SK-N-SH (cell line): ENCODE measurements at regions not wholly inside any gene's neighbourhood (a gene's known extent, or its start where the extent isn't known, plus 50 kb on each side); places are given as distances from the start of the nearest gene placed in this dataset.

ENCODE experiments used
- CTCF ChIA-PET: fragments of 300-600, 350-600 bp; formaldehyde crosslinking; extraction: SDS; loops from one replicate; lab custom pipeline; 2021; lab: Yijun Ruan, JAX
- POLR2A ChIA-PET: fragments of 350-600 bp; sonication (Branson Sonifier 250); formaldehyde crosslinking; extraction: SDS; loops from one replicate; lab custom pipeline; 2020; ENCODE audit warnings: antibody characterized with exemption, inconsistent platforms; lab: Yijun Ruan, JAX
- DNase-seq: peaks from one replicate; pipeline ENCODE4 v3.0.0; 2012
- H2AFZ ChIP-seq: fragments of 200-600 bp; sonication (generic); 2 replicates; pipeline ENCODE4 v1.8.1; 2016; ENCODE audit warnings: antibody characterized with exemption, mild to moderate bottlenecking, low read depth
- H3F3A ChIP-seq: fragments of 200-600 bp; sonication (generic); replicated peaks from 2 replicates; pipeline ENCODE3; 2016; ENCODE audit warnings: antibody characterized with exemption, mild to moderate bottlenecking; ENCODE audit not compliant: insufficient read depth
- H3K27ac ChIP-seq, 2 experiments: fragments of 200-500 bp in 1 of 2; fragments of 200-600 bp in 1 of 2; sonication (Bioruptor generic) in 1 of 2; sonication (generic), shearing (Covaris generic) in 1 of 2; 2 replicates each; pipeline versions ENCODE4 v1.5.1 to v1.6.1; 2014 to 2016; ENCODE audit warnings: low read depth in 2 of 2, inconsistent platforms in 1 of 2, low read length in 1 of 2, mild to moderate bottlenecking in 1 of 2, mixed read lengths in 1 of 2
- H3K27me3 ChIP-seq: fragments of 200-600 bp; sonication (generic), shearing (Covaris generic); 2 replicates; pipeline ENCODE4 v1.6.1; 2016; ENCODE audit warnings: mixed run types; ENCODE audit not compliant: insufficient read depth
- H3K36me3 ChIP-seq, 2 experiments: fragments of 200-500 bp in 1 of 2; fragments of 200-600 bp in 1 of 2; sonication (Bioruptor generic) in 1 of 2; sonication (generic) in 1 of 2; replicated peaks in 1 of 2; 2 replicates each; pipeline versions ENCODE3 to v1.5.1; 2014 to 2016; ENCODE audit warnings: low read length in 1 of 2, mild to moderate bottlenecking in 1 of 2; ENCODE audit not compliant: insufficient read depth in 2 of 2, control insufficient read depth in 1 of 2
- H3K4me1 ChIP-seq, 2 experiments: fragments of 200-500 bp in 1 of 2; fragments of 200-600 bp in 1 of 2; sonication (Bioruptor generic) in 1 of 2; sonication (generic), shearing (Covaris generic) in 1 of 2; 2 replicates each; pipeline versions ENCODE4 v1.5.1 to v1.6.1; 2014 to 2016; ENCODE audit warnings: low read depth in 1 of 2, low read length in 1 of 2, mixed run types in 1 of 2; ENCODE audit not compliant: insufficient read depth in 2 of 2, control insufficient read depth in 1 of 2
- H3K4me2 ChIP-seq: fragments of 200-600 bp; sonication (generic), shearing (Covaris generic); 2 replicates; pipeline ENCODE4 v1.6.1; 2017; ENCODE audit warnings: mixed run types
- H3K4me3 ChIP-seq, 2 experiments: fragments of 200-500 bp in 1 of 2; fragments of 200-600 bp in 1 of 2; sonication (Bioruptor generic) in 1 of 2; sonication (generic), shearing (Covaris generic) in 1 of 2; 2 replicates each; pipeline versions ENCODE4 v1.5.1 to v1.8.1; 2014 to 2016; ENCODE audit warnings: low read depth in 2 of 2, inconsistent platforms in 1 of 2, low read length in 1 of 2, mild to moderate bottlenecking in 1 of 2, mixed read lengths in 1 of 2, moderate library complexity in 1 of 2
- H3K79me2 ChIP-seq: fragments of 200-600 bp; sonication (generic); 2 replicates; pipeline ENCODE4 v1.8.1; 2017; ENCODE audit warnings: mild to moderate bottlenecking; ENCODE audit not compliant: insufficient read depth
- H3K9ac ChIP-seq: fragments of 200-600 bp; sonication (generic); 2 replicates; pipeline ENCODE4 v1.6.1; 2017; ENCODE audit warnings: mixed run types
- H3K9me2 ChIP-seq: fragments of 200-600 bp; sonication (generic); 2 replicates; pipeline ENCODE4 v1.6.1; 2017; ENCODE audit warnings: mixed run types
- H3K9me3 ChIP-seq: fragments of 200-600 bp; sonication (generic); 2 replicates; pipeline ENCODE4 v1.6.1; 2017; ENCODE audit warnings: mixed run types, mild to moderate bottlenecking, moderate library complexity
- H4K20me1 ChIP-seq: fragments of 200-600 bp; sonication (generic); 2 replicates; pipeline ENCODE4 v1.6.1; 2017; ENCODE audit warnings: mild to moderate bottlenecking, mixed run types; ENCODE audit not compliant: insufficient read depth
- CTCF ChIP-seq: fragments of 200-600 bp; sonication (generic); IDR thresholded peaks from 2 replicates; pipeline ENCODE4 v1.6.1; 2017; ENCODE audit warnings: antibody characterized with exemption, mild to moderate bottlenecking, moderate library complexity
- ELF1 ChIP-seq: IDR thresholded peaks from 2 replicates; pipeline ENCODE4 v1.4.0; 2012
- EP300 ChIP-seq, 2 experiments: IDR thresholded peaks; 2 replicates each; pipeline versions ENCODE4 v1.4.0 to v1.6.1; 2012; ENCODE audit warnings: borderline replicate concordance in 1 of 2, low read depth in 1 of 2, low read length in 1 of 2
- EZH2phosphoT487 ChIP-seq: fragments of 200-600 bp; sonication (generic); IDR thresholded peaks from 2 replicates; pipeline ENCODE4 v1.6.1; 2017; ENCODE audit warnings: low read depth, mixed run types, mild to moderate bottlenecking, antibody characterized with exemption, moderate library complexity, borderline replicate concordance
- FOXJ3 ChIP-seq: sonication (generic); formaldehyde crosslinking; IDR thresholded peaks from 2 replicates; pipeline ENCODE4 v1.5.1; 2020; ENCODE audit warnings: mild to moderate bottlenecking, missing genetic modification reagents
- IRF3 ChIP-seq: fragments of 150-350 bp; IDR thresholded peaks from 2 replicates; pipeline ENCODE4 v1.6.1; 2016; ENCODE audit warnings: mild to moderate bottlenecking, low read depth, low read length
- MAX ChIP-seq: IDR thresholded peaks from 2 replicates; pipeline ENCODE4 v1.4.0; 2012; ENCODE audit warnings: low read depth
- NFIC ChIP-seq: IDR thresholded peaks from 2 replicates; pipeline ENCODE4 v1.4.0; 2012; ENCODE audit warnings: borderline replicate concordance
- NRF1 ChIP-seq: IDR thresholded peaks from 2 replicates; pipeline ENCODE4 v1.6.1; 2012; ENCODE audit warnings: low read depth, mild to moderate bottlenecking, low read length
- POLR2AphosphoS5 ChIP-seq: IDR thresholded peaks from 2 replicates; pipeline ENCODE4 v1.6.1; 2012; ENCODE audit warnings: low read depth, low read length
- RFX5 ChIP-seq: IDR thresholded peaks from 2 replicates; pipeline ENCODE4 v1.6.1; 2012; ENCODE audit warnings: mild to moderate bottlenecking, improper control_type of control experiment, low read length
- RXRA ChIP-seq: IDR thresholded peaks from 2 replicates; pipeline ENCODE4 v1.4.0; 2012; ENCODE audit warnings: low read depth, mild to moderate bottlenecking, borderline replicate concordance
- SIN3A ChIP-seq: IDR thresholded peaks from 2 replicates; pipeline ENCODE4 v1.6.1; 2012; ENCODE audit warnings: low read depth, mild to moderate bottlenecking, low read length, moderate library complexity, borderline replicate concordance
- SMC3 ChIP-seq: IDR thresholded peaks from 2 replicates; pipeline ENCODE4 v1.6.1; 2012; ENCODE audit warnings: low read depth, low read length, improper control_type of control experiment
- TAF1 ChIP-seq: IDR thresholded peaks from 2 replicates; pipeline ENCODE4 v1.6.1; 2012; ENCODE audit warnings: low read depth, mild to moderate bottlenecking, low read length, moderate library complexity, borderline replicate concordance
- TEAD4 ChIP-seq: IDR thresholded peaks from 2 replicates; pipeline ENCODE4 v1.4.0; 2012; ENCODE audit warnings: mild to moderate bottlenecking, borderline replicate concordance; ENCODE audit not compliant: insufficient read depth
- USF1 ChIP-seq: IDR thresholded peaks from 2 replicates; pipeline ENCODE4 v1.4.0; 2012; ENCODE audit warnings: low read depth, borderline replicate concordance
- ZBTB33 ChIP-seq: IDR thresholded peaks from 2 replicates; pipeline ENCODE4 v1.4.0; 2012; ENCODE audit warnings: low read depth, borderline replicate concordance
- WGBS: methylation state at CpG from one replicate; pipeline ENCODE4 v1.1.6; 2017; ENCODE audit warnings: low lambda C conversion rate; 5-methylcytosine and 5-hydroxymethylcytosine counted together

- Histone ChIP-seq H3K4me2 (no peak overlapping the region), H4K20me1 (no peaks in the 10 kb centered on the region), H3K27me3 (no peaks in the 10 kb centered on the region), H3K4me3 (no peak overlapping the region), H3K9me2 (no peaks in the 10 kb centered on the region), H3F3A (no peaks in the 10 kb centered on the region), H3K4me1 (no peaks in the 10 kb centered on the region; a peak in 1 of 4 replicates), H3K9me3 (no peaks in the 10 kb centered on the region), H3K9ac (no peak overlapping the region), H3K79me2 (no peaks in the 10 kb centered on the region), H3K27ac (no peak overlapping the region), H2AFZ (no peak overlapping the region), H3K36me3 (no peaks in the 10 kb centered on the region)
- TF ChIP-seq USF1 (no peak), MAX (no peak), EZH2phosphoT487 (no peak), RXRA (no peak), EP300 (IDR thresholded peaks at IDR 0.05; ENCODE audit: borderline replicate concordance in 1 of 2, low read depth in 1 of 2, low read length in 1 of 2) (no peak), POLR2AphosphoS5 (no peak), SIN3A (no peak), ELF1 (no peak), NRF1 (no peak), TEAD4 (no peak), CTCF (no peak), FOXJ3 (CRISPR knock-in tag) (no peak), ZBTB33 (no peak), SMC3 (no peak), RFX5 (no peak), IRF3 (no peak), TAF1 (no peak), NFIC (no peak)
- CTCF ChIA-PET: interaction anchor here (1.3 kb wide), 1 partner anchor 34 kb away, joined by 3 read pairs; no protein-coding TSS in a partner anchor
- DNase-seq: no peak
- POLR2A ChIA-PET: no interaction called here
- WGBS: 65% methylated on average over 1 of the region's 1 CpG
These were observed 189.8 kb upstream of the OPRM1 start for GRCh38 chr6:153849072-153849779.
